ENCODE measurements at regions not wholly inside any gene's neighbourhood (a gene's known extent, or its start where the extent isn't known, plus 50 kb on each side); places are given as distances from the start of the nearest gene placed in this dataset.

DNA sequence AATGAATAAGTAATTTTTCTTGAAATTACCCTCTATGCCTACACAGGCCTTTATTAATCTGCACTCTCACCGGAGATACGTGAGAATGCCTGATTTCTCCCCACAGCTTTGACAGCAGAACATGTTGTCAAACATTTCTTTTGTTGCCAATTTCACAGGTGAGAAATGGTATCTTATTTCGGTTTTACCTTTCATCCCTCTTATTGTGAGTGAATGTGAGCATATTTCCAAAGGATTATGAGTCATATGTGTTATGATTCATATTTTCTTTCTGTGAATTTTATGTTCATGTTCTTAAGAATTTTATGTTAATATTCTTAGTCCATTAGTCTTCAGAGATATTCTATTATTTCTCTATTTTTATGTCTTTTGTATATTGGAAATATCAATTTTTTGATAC, 965.1 kb downstream of the CCSER2 start:
- TF ChIP-seq, protein P1, sequence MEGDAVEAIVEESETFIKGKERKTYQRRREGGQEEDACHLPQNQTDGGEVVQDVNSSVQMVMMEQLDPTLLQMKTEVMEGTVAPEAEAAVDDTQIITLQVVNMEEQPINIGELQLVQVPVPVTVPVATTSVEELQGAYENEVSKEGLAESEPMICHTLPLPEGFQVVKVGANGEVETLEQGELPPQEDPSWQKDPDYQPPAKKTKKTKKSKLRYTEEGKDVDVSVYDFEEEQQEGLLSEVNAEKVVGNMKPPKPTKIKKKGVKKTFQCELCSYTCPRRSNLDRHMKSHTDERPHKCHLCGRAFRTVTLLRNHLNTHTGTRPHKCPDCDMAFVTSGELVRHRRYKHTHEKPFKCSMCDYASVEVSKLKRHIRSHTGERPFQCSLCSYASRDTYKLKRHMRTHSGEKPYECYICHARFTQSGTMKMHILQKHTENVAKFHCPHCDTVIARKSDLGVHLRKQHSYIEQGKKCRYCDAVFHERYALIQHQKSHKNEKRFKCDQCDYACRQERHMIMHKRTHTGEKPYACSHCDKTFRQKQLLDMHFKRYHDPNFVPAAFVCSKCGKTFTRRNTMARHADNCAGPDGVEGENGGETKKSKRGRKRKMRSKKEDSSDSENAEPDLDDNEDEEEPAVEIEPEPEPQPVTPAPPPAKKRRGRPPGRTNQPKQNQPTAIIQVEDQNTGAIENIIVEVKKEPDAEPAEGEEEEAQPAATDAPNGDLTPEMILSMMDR (IDR thresholded peaks at IDR 0.05) = no peak
- no peak for TF ChIP-seq POLR2A (IDR thresholded peaks at IDR 0.05)
